ENCODE measurements at regions not wholly inside any gene's neighbourhood (a gene's known extent, or its start where the extent isn't known, plus 50 kb on each side); places are given as distances from the start of the nearest gene placed in this dataset.

- intact Hi-C loops (cut with DNase I, micrococcal nuclease), result no loop called here
- Histone ChIP-seq H3K9me3 (peaks cover 16% of the 10 kb centered on the region), H3K4me3 (no peak overlapping the region), H3K36me3 (ENCODE audit: low read depth) (no peaks in the 10 kb centered on the region), H3K4me1 (ENCODE audit: low read depth) (no peaks in the 10 kb centered on the region)
- TF ChIP-seq CTCF (IDR thresholded peaks at IDR 0.05), result no peak
- ATAC-seq, result no peak
- no peak for DNase-seq
Measured at GRCh38 chr20:60725311-60725906, 526.7 kb upstream of the CDH4 start.

- intact Hi-C loops (cut with DNase I, micrococcal nuclease), result no loop called here
- TF ChIP-seq CTCF (IDR thresholded peaks at IDR 0.05), result no peak
- peaks cover 18% of the 10 kb centered on the region for H3K9me3 ChIP-seq
- H3K4me1 ChIP-seq (ENCODE audit: low read depth), result no peaks in the 10 kb centered on the region
- H3K36me3 ChIP-seq (ENCODE audit: low read depth), result no peaks in the 10 kb centered on the region
- no peak for DNase-seq
- ATAC-seq, result no peak
- H3K4me3 ChIP-seq, result no peak overlapping the region
Measured at GRCh38 chr20:60727425-60727824, 524.6 kb upstream of the CDH4 start.

- DNase-seq, result no peak
- TF ChIP-seq CTCF (IDR thresholded peaks at IDR 0.05), result no peak
- ATAC-seq, result no peak
- Histone ChIP-seq H3K36me3 (ENCODE audit: low read depth) (no peaks in the 10 kb centered on the region), H3K4me3 (no peak overlapping the region), H3K9me3 (peaks cover 18% of the 10 kb centered on the region), H3K4me1 (ENCODE audit: low read depth) (no peaks in the 10 kb centered on the region)
- intact Hi-C loops (cut with DNase I, micrococcal nuclease), result no loop called here
Measured at GRCh38 chr20:60728705-60729104, 523.4 kb upstream of the CDH4 start.

GRCh38 chr20:60729135-60729900 lies 522.7 kb upstream of the CDH4 start:
- Histone ChIP-seq H3K4me3 (no peak overlapping the region), H3K4me1 (ENCODE audit: low read depth) (no peaks in the 10 kb centered on the region), H3K9me3 (peaks cover 18% of the 10 kb centered on the region), H3K36me3 (ENCODE audit: low read depth) (no peaks in the 10 kb centered on the region)
- ATAC-seq, result no peak
- no peak for DNase-seq
- TF ChIP-seq CTCF (IDR thresholded peaks at IDR 0.05), result no peak
- intact Hi-C loops (cut with DNase I, micrococcal nuclease), result no loop called here

- H3K9me3 ChIP-seq, result peaks cover 13% of the 10 kb centered on the region
- TF ChIP-seq CTCF (IDR thresholded peaks at IDR 0.05), result no peak
- ATAC-seq, result no peak
- intact Hi-C loops (cut with DNase I, micrococcal nuclease), result no loop called here
- H3K4me1 ChIP-seq (ENCODE audit: low read depth), result no peaks in the 10 kb centered on the region
- no peaks in the 10 kb centered on the region for H3K36me3 ChIP-seq (ENCODE audit: low read depth)
- no peak for DNase-seq
- no peak overlapping the region for H3K4me3 ChIP-seq
Measured at GRCh38 chr20:60732322-60732721, 519.7 kb upstream of the CDH4 start.
